IPS DF 6.9 (cell line): ENCODE measurements at regions not wholly inside any gene's neighbourhood (a gene's known extent, or its start where the extent isn't known, plus 50 kb on each side); places are given as distances from the start of the nearest gene placed in this dataset.

Source experiments
- DNase-seq: peaks from one replicate; pipeline ENCODE4 v3.0.0-alpha.2; 2013; ENCODE audit warnings: low read depth, low spot score
- H3K27ac ChIP-seq: one replicate; pipeline ENCODE4 v1.5.1; 2013; ENCODE audit warnings: low read length, control low read depth
- H3K27me3 ChIP-seq: 2 replicates; pipeline ENCODE4 v1.6.1; 2013; ENCODE audit warnings: mild to moderate bottlenecking, low read length; ENCODE audit not compliant: control insufficient read depth, insufficient read depth
- H3K36me3 ChIP-seq: 2 replicates; pipeline ENCODE4 v1.6.1; 2013; ENCODE audit warnings: low read length; ENCODE audit not compliant: control insufficient read depth, insufficient read depth
- H3K4me1 ChIP-seq: 2 replicates; pipeline ENCODE4 v1.6.1; 2013; ENCODE audit warnings: low read length; ENCODE audit not compliant: control insufficient read depth, insufficient read depth
- H3K4me3 ChIP-seq: 2 replicates; pipeline ENCODE4 v1.5.1; 2013; ENCODE audit warnings: mild to moderate bottlenecking, low read length
- H3K9me3 ChIP-seq: 2 replicates; pipeline ENCODE4 v1.6.1; 2013; ENCODE audit warnings: low read length, inconsistent platforms; ENCODE audit not compliant: control insufficient read depth, insufficient read depth
- WGBS: extraction: QIAGEN DNeasy Blood & Tissue Kit; methylation state at CpG from one replicate; pipeline ENCODE4 v1.1.7; 2013; ENCODE audit warnings: mixed read lengths, missing lambda C conversion rate; ENCODE audit not compliant: insufficient read length, insufficient coverage; 5-methylcytosine and 5-hydroxymethylcytosine counted together

DNA sequence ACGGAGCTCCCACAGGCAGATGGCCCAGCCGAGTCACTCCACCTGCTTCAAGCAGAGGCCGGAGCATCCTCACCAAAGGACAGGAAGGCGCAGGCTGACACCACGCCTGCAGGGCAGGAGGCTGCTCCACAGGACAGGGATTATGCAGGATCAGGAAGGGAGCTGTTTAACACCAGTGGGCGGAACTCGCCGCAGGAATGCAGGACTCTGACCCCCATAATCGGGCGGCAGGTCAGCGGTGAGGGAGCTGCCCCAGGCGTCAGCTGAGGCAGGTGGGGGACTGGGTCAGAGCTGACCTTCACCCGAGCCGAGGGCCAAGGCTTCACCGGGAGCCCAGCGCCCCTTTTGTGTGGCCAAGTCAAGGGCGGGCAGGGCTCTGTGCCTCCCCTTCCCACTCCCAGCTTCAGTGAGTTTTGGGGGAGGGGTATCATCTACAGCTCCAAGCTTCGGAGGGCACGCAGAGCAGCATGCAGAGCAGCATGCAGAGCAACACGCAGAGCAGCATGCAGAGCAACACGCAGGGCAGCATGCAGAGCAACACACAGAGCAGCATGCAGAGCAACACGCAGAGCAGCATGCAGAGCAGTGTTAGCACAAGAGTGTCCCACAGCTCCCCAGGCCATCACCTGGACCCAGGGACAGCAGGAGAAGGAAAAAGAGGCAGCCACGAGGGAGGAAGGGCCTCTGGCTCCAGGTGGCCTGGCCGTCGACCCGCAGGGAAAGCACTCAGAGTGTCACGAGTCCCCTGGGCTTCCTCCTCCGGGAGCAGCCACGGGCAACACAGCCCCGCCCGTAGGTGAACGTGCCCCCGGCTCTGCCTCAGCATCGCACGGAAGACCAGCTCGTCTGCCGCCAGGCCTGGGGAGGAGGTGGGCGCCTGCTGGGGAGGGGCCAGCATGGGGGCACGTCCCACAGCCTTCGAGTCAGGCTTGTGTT is 151.7 kb upstream of the PPP2R2D start:
- DNase-seq: no peak
- Histone ChIP-seq H3K9me3 (no peaks in the 10 kb centered on the region), H3K27ac (no peak overlapping the region), H3K4me3 (no peak overlapping the region), H3K36me3 (no peaks in the 10 kb centered on the region), H3K4me1 (peaks cover 3% of the 10 kb centered on the region; the same call in 1 of the 2 replicates), H3K27me3 (no peaks in the 10 kb centered on the region)
- no CpG with 5 or more reads among the region's 40 CpGs for WGBS

DNA sequence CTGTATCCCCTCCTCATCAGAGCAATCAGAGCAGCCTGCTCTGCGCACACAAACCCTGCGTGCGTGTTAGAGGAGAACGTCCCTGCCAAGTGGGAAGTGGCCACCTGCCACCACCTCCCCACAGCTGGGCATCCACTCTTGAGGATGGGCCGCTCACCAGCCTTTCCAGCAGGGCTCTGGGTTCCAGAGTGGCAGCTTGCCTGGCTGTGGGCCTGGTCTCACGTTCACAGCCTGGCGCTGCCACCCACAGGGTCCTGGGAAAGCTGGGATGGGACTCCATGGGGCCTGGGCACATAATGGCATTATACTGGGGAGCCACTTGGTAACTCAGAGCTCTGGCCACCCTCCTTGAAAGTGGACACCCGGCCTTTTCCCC is 151.1 kb upstream of the PPP2R2D start:
- H3K4me3 ChIP-seq: no peak overlapping the region
- WGBS: no CpG with 5 or more reads among the region's 8 CpGs
- H3K4me1 ChIP-seq: peaks cover 3% of the 10 kb centered on the region; the same call in 1 of the 2 replicates
- no peak overlapping the region for H3K27ac ChIP-seq
- H3K27me3 ChIP-seq: no peaks in the 10 kb centered on the region
- H3K9me3 ChIP-seq: no peaks in the 10 kb centered on the region
- no peak for DNase-seq
- no peaks in the 10 kb centered on the region for H3K36me3 ChIP-seq

GRCh38 chr10:131750171-131750895 is 150.5 kb upstream of the PPP2R2D start:
- Histone ChIP-seq H3K4me3 (no peak overlapping the region), H3K36me3 (no peaks in the 10 kb centered on the region), H3K27ac (no peak overlapping the region), H3K9me3 (no peaks in the 10 kb centered on the region), H3K27me3 (no peaks in the 10 kb centered on the region), H3K4me1 (peaks cover 3% of the 10 kb centered on the region; the same call in 1 of the 2 replicates)
- no CpG with 5 or more reads among the region's 22 CpGs for WGBS
- no peak for DNase-seq

- Histone ChIP-seq H3K4me1 (peaks cover 3% of the 10 kb centered on the region; the same call in 1 of the 2 replicates), H3K27me3 (no peaks in the 10 kb centered on the region), H3K9me3 (no peaks in the 10 kb centered on the region), H3K27ac (no peak overlapping the region), H3K36me3 (no peaks in the 10 kb centered on the region), H3K4me3 (no peak overlapping the region)
- no peak for DNase-seq
- no CpG with 5 or more reads among the region's 17 CpGs for WGBS
Observed at GRCh38 chr10:131750973-131751826, 149.6 kb upstream of the PPP2R2D start.

DNA sequence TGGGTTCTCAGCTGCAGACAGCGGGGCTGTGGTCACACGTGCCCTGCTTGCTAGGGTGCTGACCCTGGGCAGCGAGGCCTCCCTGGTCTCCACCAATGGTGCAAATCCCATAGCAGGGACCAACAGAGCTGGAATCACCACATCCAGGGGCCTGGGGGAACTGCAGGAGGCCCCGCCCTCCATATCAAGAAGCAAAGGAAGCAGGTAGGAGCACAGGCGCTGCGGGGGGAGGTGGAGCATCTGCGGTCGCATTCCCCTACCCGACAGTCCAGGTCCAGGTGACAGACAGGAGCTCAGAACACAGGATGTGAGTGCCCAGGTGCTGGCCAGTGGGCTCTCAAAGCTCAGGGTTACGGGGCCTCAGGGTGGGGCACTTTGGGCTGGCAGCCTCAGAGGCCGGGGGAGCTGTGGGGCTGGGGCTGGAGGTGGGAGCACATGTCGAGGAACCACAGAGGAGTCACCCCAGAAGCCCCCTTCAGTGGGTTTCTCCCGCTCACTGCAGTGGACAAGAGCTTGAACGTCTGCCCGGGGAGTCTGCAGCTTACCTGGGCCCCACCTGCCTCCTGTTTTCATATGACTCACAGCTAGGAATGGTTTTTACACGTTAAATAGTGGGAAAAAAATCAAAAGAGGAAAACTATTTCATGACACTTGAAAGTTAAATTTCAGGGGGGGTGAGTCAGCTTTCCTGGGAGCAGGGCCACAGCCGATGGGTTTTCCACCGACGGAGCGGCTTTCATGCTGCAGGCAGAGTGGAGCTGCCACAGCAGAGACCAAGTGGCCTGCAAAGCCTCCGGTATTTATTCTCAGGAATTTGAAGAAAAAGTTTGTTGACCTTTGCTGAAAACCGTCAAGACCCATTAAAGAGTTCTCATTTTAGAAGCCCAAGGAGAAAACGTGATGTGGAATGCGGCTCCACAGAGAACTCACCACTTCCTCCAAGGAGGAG is 148.7 kb upstream of the PPP2R2D start:
- H3K27ac ChIP-seq: no peak overlapping the region
- WGBS: no CpG with 5 or more reads among the region's 24 CpGs
- no peaks in the 10 kb centered on the region; the same call in 1 of the 2 replicates for H3K9me3 ChIP-seq
- H3K4me3 ChIP-seq: no peak overlapping the region
- H3K36me3 ChIP-seq: no peaks in the 10 kb centered on the region
- no peaks in the 10 kb centered on the region for H3K27me3 ChIP-seq
- H3K4me1 ChIP-seq: peaks cover 3% of the 10 kb centered on the region; the same call in 1 of the 2 replicates
- no peak for DNase-seq

DNA sequence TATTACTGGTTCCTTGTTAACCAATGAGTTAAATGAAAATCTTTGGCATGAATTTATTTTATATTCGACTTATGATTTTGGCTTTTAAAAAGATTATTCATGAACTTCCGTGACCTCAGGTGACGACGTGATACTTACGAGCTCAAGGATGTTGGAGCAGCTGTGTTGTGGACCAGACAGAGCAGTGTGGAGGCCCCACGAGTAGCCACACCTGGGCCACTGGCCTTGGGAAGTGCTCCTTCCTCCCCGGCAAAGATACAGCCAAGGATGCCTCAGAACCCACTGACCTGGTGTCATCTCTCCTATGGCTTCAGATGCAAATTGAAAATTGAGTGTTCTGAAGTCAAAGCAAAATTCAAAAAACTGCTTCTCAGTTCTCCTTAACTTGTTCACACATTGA is 147.5 kb upstream of the PPP2R2D start:
- no CpG with 5 or more reads among the region's 7 CpGs for WGBS

GRCh38 chr10:131755200-131755599 is 145.6 kb upstream of the PPP2R2D start:
- no peaks in the 10 kb centered on the region; the same call in none of the 2 replicates for H3K9me3 ChIP-seq

More for the DNA sequence above, 147.5 kb upstream of the PPP2R2D start:
- Histone ChIP-seq H3K36me3 (no peaks in the 10 kb centered on the region), H3K4me1 (peaks cover 5% of the 10 kb centered on the region; the same call in 1 of the 2 replicates), H3K9me3 (no peaks in the 10 kb centered on the region; the same call in 1 of the 2 replicates), H3K4me3 (no peak overlapping the region), H3K27me3 (no peaks in the 10 kb centered on the region), H3K27ac (no peak overlapping the region)
- DNase-seq: no peak

GRCh38 chr10:131757285-131758058 is 143.3 kb upstream of the PPP2R2D start:
- Histone ChIP-seq H3K27ac (no peak overlapping the region), H3K9me3 (no peaks in the 10 kb centered on the region; the same call in none of the 2 replicates), H3K4me1 (0 out of 2 replicates have a peak, but pooled peaks cover 1% of the 10 kb centered on the region), H3K27me3 (no peaks in the 10 kb centered on the region), H3K4me3 (no peak overlapping the region), H3K36me3 (no peaks in the 10 kb centered on the region)
- DNase-seq: no peak
- no CpG with 5 or more reads among the region's 20 CpGs for WGBS

More at GRCh38 chr10:131755200-131755599, 145.6 kb upstream of the PPP2R2D start:
- Histone ChIP-seq H3K4me3 (no peak overlapping the region), H3K4me1 (peaks cover 3% of the 10 kb centered on the region; the same call in 1 of the 2 replicates), H3K27me3 (no peaks in the 10 kb centered on the region), H3K27ac (no peak overlapping the region), H3K36me3 (no peaks in the 10 kb centered on the region)
- 100% methylated on average over 2 of the region's 5 CpGs for WGBS
- no peak for DNase-seq
